GM12878 (cell line): ENCODE measurements at regions not wholly inside any gene's neighbourhood (a gene's known extent, or its start where the extent isn't known, plus 50 kb on each side); places are given as distances from the start of the nearest gene placed in this dataset.

Source experiments
- ATAC-seq: fragments of 200-7000 bp; cut with Tn5 transposase; 3 replicates; pipeline ENCODE4 v1.9.1; 2020; ENCODE audit warnings: mild to moderate bottlenecking, moderate library complexity
- BruUV-seq: library from RNA; stranded (reverse); fragments of 400-500 nt; replicated peaks from 2 replicates; lab custom pipeline; 2021; lab: Mats Ljungman, UMichigan
- CTCF ChIA-PET: fragments of 300-600 bp; sonication (Branson Sonifier 250); formaldehyde crosslinking; extraction: SDS; loops from one replicate; lab custom pipeline; 2021; ENCODE audit warnings: inconsistent platforms; lab: Yijun Ruan, JAX
- POLR2A ChIA-PET: fragments of 350-600 bp; formaldehyde crosslinking; extraction: SDS; loops from one replicate; lab custom pipeline; 2021; ENCODE audit warnings: inconsistent platforms; lab: Charles Lee
- RAD21 ChIA-PET: fragments of 300-600 bp; sonication (Branson Sonifier 250); formaldehyde crosslinking; loops from one replicate; lab custom pipeline; 2023; ENCODE audit warnings: antibody characterized with exemption; ENCODE audit not compliant: unreplicated experiment; lab: Charles Lee
- SMC1A ChIA-PET: fragments of 300-600 bp; sonication (Branson Sonifier 250); formaldehyde crosslinking; loops from one replicate; lab custom pipeline; 2023; ENCODE audit not compliant: unreplicated experiment, uncharacterized antibody; lab: Charles Lee
- DNase-seq: peaks from one replicate; pipeline ENCODE4 v3.0.0-alpha.2; 2011; ENCODE audit warnings: low read depth, low spot score
- FAIRE-seq: peaks from 3 replicates; lab custom pipeline; 2011; peaks lifted over from hg19 to GRCh38; lab: Jason Lieb, UNC
- H2AFZ ChIP-seq: 2 replicates; pipeline ENCODE4 v1.6.0; 2011; ENCODE audit warnings: low read depth, low read length, control low read depth; ENCODE audit not compliant: control insufficient read depth
- H3K27ac ChIP-seq: 2 replicates; pipeline ENCODE4 v1.5.1; 2011; ENCODE audit warnings: control low read depth; ENCODE audit not compliant: control insufficient read depth, insufficient read depth
- H3K27me3 ChIP-seq, 2 experiments: replicated peaks in 1 of 2; 2 replicates each; pipeline versions ENCODE4 v1.6.0 to v1.6.1; 2011; ENCODE audit warnings: low read length in 1 of 2; ENCODE audit not compliant: control insufficient read depth in 2 of 2, insufficient read depth in 2 of 2
- H3K36me3 ChIP-seq, 2 experiments: 2 replicates each; pipeline ENCODE4 v1.5.1; 2011; ENCODE audit warnings: low read length in 1 of 2; ENCODE audit not compliant: control insufficient read depth in 2 of 2, insufficient read depth in 2 of 2
- H3K4me1 ChIP-seq: 2 replicates; pipeline ENCODE4 v1.6.1; 2011; ENCODE audit warnings: mild to moderate bottlenecking, low read length, moderate library complexity, mixed read lengths; ENCODE audit not compliant: control insufficient read depth, insufficient read depth
- H3K4me2 ChIP-seq: 2 replicates; pipeline ENCODE4 v1.6.0; 2011; ENCODE audit warnings: control low read depth; ENCODE audit not compliant: control insufficient read depth, insufficient read depth
- H3K4me3 ChIP-seq: fragments of 200-600 bp; sonication (generic); 2 replicates; pipeline ENCODE4 v1.5.1; 2016
- H3K79me2 ChIP-seq: 2 replicates; pipeline ENCODE4 v1.6.0; 2011; ENCODE audit warnings: low read length; ENCODE audit not compliant: control insufficient read depth, insufficient read depth
- H3K9ac ChIP-seq: 2 replicates; pipeline ENCODE4 v1.8.0; 2011; ENCODE audit warnings: low read length, control low read depth, mixed read lengths; ENCODE audit not compliant: control insufficient read depth, insufficient read depth
- H3K9me3 ChIP-seq: replicated peaks from 3 replicates; pipeline ENCODE4 v1.5.1; 2011; ENCODE audit warnings: mild to moderate bottlenecking, low read length; ENCODE audit not compliant: control insufficient read depth, insufficient read depth
- H4K20me1 ChIP-seq: 2 replicates; pipeline ENCODE4 v1.6.0; 2011; ENCODE audit not compliant: control insufficient read depth, insufficient read depth
- CHD2 ChIP-seq: IDR thresholded peaks from 2 replicates; pipeline ENCODE4 v1.6.1; 2011; ENCODE audit warnings: low read depth, low read length, improper control_type of control experiment, borderline replicate concordance
- IKZF1 ChIP-seq: fragments of 450-650 bp; conservative IDR thresholded peaks from 2 replicates; pipeline ENCODE4 v1.6.1; 2017; ENCODE audit warnings: antibody characterized with exemption, mild to moderate bottlenecking
- MEF2A ChIP-seq: IDR thresholded peaks from 2 replicates; pipeline ENCODE4 v1.6.1; 2011; ENCODE audit warnings: low read depth, mild to moderate bottlenecking, low read length, moderate library complexity; ENCODE audit not compliant: insufficient read depth
- NFXL1 ChIP-seq: fragments of 450-650 bp; IDR thresholded peaks from 2 replicates; pipeline ENCODE4 v1.6.1; 2017; ENCODE audit warnings: antibody characterized with exemption, mild to moderate bottlenecking, borderline replicate concordance
- NRF1 ChIP-seq: conservative IDR thresholded peaks from 2 replicates; pipeline ENCODE4 v1.6.1; 2011; ENCODE audit warnings: mild to moderate bottlenecking, low read depth, low read length, improper control_type of control experiment
- SMARCA5 ChIP-seq: fragments of 450-650 bp; IDR thresholded peaks from 2 replicates; pipeline ENCODE4 v1.6.1; 2017; ENCODE audit warnings: mild to moderate bottlenecking
- SP1 ChIP-seq: IDR thresholded peaks from one replicate; pipeline ENCODE4 v1.6.1; 2011; ENCODE audit warnings: low read depth, low read length
- SREBF2 ChIP-seq: IDR thresholded peaks from 2 replicates; pipeline ENCODE4 v1.6.1; 2012; ENCODE audit warnings: mild to moderate bottlenecking, low read length
- TCF12 ChIP-seq: IDR thresholded peaks from 2 replicates; pipeline ENCODE4 v1.6.1; 2011; ENCODE audit warnings: low read depth, mild to moderate bottlenecking, low read length
- ZBED1 ChIP-seq: IDR thresholded peaks from 2 replicates; pipeline ENCODE4 v1.6.1; 2016; ENCODE audit warnings: borderline replicate concordance
- in situ Hi-C: fragments of 300-500 bp; cut with MboI; formaldehyde crosslinking; loops from 9 replicates; pipeline ENCODE4 v1.14.3; 2018; ENCODE audit warnings: mixed read lengths
- intact Hi-C: fragments of 100-400 bp; cut with micrococcal nuclease; formaldehyde crosslinking; loops from one replicate; pipeline ENCODE4 v1.14.2; 2022; ENCODE audit not compliant: unreplicated experiment
- TF ChIP-seq, protein P1 (sequence below): fragments of 450-650 bp; IDR thresholded peaks from 2 replicates; pipeline ENCODE4 v1.6.1; 2017; ENCODE audit warnings: mild to moderate bottlenecking, low read depth, inconsistent platforms; ENCODE audit not compliant: poor library complexity, severe bottlenecking

DNA sequence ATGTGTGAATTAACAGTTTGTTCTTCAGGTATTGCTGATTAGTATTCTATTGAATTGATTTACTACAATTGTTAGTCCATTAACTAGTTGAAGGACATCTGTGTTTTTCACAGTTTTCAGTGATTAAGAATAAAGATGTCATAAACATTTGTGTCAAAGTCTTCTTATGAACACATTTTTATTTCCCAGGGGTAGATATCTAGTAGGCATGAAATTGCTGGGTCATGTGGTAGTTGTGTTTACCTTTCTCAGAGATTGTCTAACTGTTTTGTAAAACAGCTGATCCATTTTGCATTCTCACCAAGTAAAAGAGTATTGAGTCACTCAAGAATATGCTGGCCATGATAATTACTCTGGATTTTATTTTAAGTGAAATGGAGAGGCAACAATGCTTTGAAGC lies 1145.3 kb downstream of the FSCB start:
- FAIRE-seq = no peak
- intact Hi-C loops (no loop called here), in situ Hi-C loops (no loop called here)
- ChIA-PET RAD21 (no interaction called here), POLR2A (no interaction called here), SMC1A (no interaction called here), CTCF (no interaction called here)
- no peak for ATAC-seq
- no peak overlapping the region for H2AFZ ChIP-seq
- no peak for DNase-seq
- BruUV-seq = no TSS peak
- no peaks in the 10 kb centered on the region for H3K4me1 ChIP-seq
- TF ChIP-seq SREBF2 (no peak), NFXL1 (no peak), SP1 (no peak), TCF12 (no peak), SMARCA5 (no peak), NRF1 (no peak), MEF2A (no peak), CHD2 (no peak), IKZF1 (no peak), ZBED1 (no peak)
- TF ChIP-seq, protein P1, sequence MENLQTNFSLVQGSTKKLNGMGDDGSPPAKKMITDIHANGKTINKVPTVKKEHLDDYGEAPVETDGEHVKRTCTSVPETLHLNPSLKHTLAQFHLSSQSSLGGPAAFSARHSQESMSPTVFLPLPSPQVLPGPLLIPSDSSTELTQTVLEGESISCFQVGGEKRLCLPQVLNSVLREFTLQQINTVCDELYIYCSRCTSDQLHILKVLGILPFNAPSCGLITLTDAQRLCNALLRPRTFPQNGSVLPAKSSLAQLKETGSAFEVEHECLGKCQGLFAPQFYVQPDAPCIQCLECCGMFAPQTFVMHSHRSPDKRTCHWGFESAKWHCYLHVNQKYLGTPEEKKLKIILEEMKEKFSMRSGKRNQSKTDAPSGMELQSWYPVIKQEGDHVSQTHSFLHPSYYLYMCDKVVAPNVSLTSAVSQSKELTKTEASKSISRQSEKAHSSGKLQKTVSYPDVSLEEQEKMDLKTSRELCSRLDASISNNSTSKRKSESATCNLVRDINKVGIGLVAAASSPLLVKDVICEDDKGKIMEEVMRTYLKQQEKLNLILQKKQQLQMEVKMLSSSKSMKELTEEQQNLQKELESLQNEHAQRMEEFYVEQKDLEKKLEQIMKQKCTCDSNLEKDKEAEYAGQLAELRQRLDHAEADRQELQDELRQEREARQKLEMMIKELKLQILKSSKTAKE = no peak
- H3K4me2 ChIP-seq = no peak overlapping the region
- no peaks in the 10 kb centered on the region for H4K20me1 ChIP-seq
- no peaks in the 10 kb centered on the region for H3K27me3 ChIP-seq
- no peak overlapping the region for H3K27ac ChIP-seq
- H3K79me2 ChIP-seq = no peaks in the 10 kb centered on the region
- H3K36me3 ChIP-seq = no peaks in the 10 kb centered on the region
- no peaks in the 10 kb centered on the region for H3K9me3 ChIP-seq
- H3K4me3 ChIP-seq = no peak overlapping the region
- no peak overlapping the region for H3K9ac ChIP-seq
